A549 (cell line): ENCODE measurements at regions not wholly inside any gene's neighbourhood (a gene's known extent, or its start where the extent isn't known, plus 50 kb on each side); places are given as distances from the start of the nearest gene placed in this dataset.

Experiments used
- ATOH8 ChIP-seq: fragments of 250-450 bp; sonication (Bioruptor Pico); IDR thresholded peaks from 2 replicates; pipeline ENCODE4 v1.5.0; 2020; ENCODE audit warnings: low read depth, mild to moderate bottlenecking, moderate library complexity
- CHD2 ChIP-seq: fragments of 150-350 bp; IDR thresholded peaks from 2 replicates; pipeline ENCODE4 v1.6.1; 2014; ENCODE audit warnings: low read length; ENCODE audit not compliant: partially characterized antibody
- KDM1A ChIP-seq: fragments of 200-600 bp; sonication (generic); IDR thresholded peaks from 2 replicates; pipeline ENCODE4 v1.6.1; 2016; ENCODE audit warnings: low read depth, mild to moderate bottlenecking
- POLR2A ChIP-seq: IDR thresholded peaks from 2 replicates; pipeline ENCODE4 v1.6.1; 2012; ENCODE audit warnings: mild to moderate bottlenecking, low read length
- REST ChIP-seq: fragments of 200-600 bp; sonication (generic); IDR thresholded peaks from 2 replicates; pipeline ENCODE4 v1.6.1; 2016; ENCODE audit warnings: antibody characterized with exemption, mild to moderate bottlenecking, moderate library complexity
- SREBF2 ChIP-seq: fragments of 450-650 bp; IDR thresholded peaks from 2 replicates; pipeline ENCODE4 v1.6.1; 2014; ENCODE audit warnings: mild to moderate bottlenecking, moderate library complexity
- ZFP36 ChIP-seq: fragments of 450-650 bp; IDR thresholded peaks from 2 replicates; pipeline ENCODE4 v1.6.1; 2014; ENCODE audit warnings: borderline replicate concordance; ENCODE audit not compliant: partially characterized antibody
- TF ChIP-seq, protein P1 (sequence below): fragments of >200 bp; sonication (Bioruptor Twin); formaldehyde crosslinking; IDR thresholded peaks from 3 replicates; pipeline ENCODE4 v1.5.1; 2016

GRCh38 chr4:187312299-187312698, 588.6 kb upstream of the FAT1 start:
- TF ChIP-seq POLR2A (no peak), KDM1A (no peak), SREBF2 (no peak), CHD2 (no peak), REST (no peak), ZFP36 (no peak), ATOH8 (CRISPR knock-in tag) (no peak)
- TF ChIP-seq, protein P1, sequence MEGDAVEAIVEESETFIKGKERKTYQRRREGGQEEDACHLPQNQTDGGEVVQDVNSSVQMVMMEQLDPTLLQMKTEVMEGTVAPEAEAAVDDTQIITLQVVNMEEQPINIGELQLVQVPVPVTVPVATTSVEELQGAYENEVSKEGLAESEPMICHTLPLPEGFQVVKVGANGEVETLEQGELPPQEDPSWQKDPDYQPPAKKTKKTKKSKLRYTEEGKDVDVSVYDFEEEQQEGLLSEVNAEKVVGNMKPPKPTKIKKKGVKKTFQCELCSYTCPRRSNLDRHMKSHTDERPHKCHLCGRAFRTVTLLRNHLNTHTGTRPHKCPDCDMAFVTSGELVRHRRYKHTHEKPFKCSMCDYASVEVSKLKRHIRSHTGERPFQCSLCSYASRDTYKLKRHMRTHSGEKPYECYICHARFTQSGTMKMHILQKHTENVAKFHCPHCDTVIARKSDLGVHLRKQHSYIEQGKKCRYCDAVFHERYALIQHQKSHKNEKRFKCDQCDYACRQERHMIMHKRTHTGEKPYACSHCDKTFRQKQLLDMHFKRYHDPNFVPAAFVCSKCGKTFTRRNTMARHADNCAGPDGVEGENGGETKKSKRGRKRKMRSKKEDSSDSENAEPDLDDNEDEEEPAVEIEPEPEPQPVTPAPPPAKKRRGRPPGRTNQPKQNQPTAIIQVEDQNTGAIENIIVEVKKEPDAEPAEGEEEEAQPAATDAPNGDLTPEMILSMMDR = no peak
